ENCODE measurements at regions not wholly inside any gene's neighbourhood (a gene's known extent, or its start where the extent isn't known, plus 50 kb on each side); places are given as distances from the start of the nearest gene placed in this dataset.

GRCh38 chr1:199808110-199808870 is 219.2 kb upstream of the NR5A2 start:
- no peak for TF ChIP-seq RAD21 (IDR thresholded peaks at IDR 0.05; ENCODE audit: insufficient read depth, low read depth, low read length)
- TF ChIP-seq POLR2AphosphoS5 (IDR thresholded peaks at IDR 0.05; ENCODE audit: low read length): no peak
- TF ChIP-seq EZH2 (IDR thresholded peaks at IDR 0.05; ENCODE audit: borderline replicate concordance, control insufficient read depth, low read depth, low read length): no peak
